ENCODE measurements at regions not wholly inside any gene's neighbourhood (a gene's known extent, or its start where the extent isn't known, plus 50 kb on each side); places are given as distances from the start of the nearest gene placed in this dataset.
"Not testable (repeated sequence)": the region's sequence is repeated elsewhere in the genome, so short reads cannot be mapped to it uniquely, and the experiment has no call there.

- Histone ChIP-seq H3K4me3 (replicated peaks in 1 of 3) (no peak overlapping the region), H3K27me3 (no peaks in the 10 kb centered on the region), H3K36me3 (no peaks in the 10 kb centered on the region), H3K27ac (no peak overlapping the region), H3K4me1 (no peaks in the 10 kb centered on the region), H3K9me3 (no peaks in the 10 kb centered on the region)
- DNase-seq, result no peak
- intact Hi-C loops (cut with DNase I), result no loop called here
- TF ChIP-seq CTCF (IDR thresholded peaks at IDR 0.05), result no peak
- no peak for TF ChIP-seq POLR2A (IDR thresholded peaks at IDR 0.05)
Observed at GRCh38 chr4:49217492-49217891, 231.4 kb downstream of the CWH43 start.

GRCh38 chr4:49218094-49218493, 232.0 kb downstream of the CWH43 start:
- DNase-seq; H3K9me3 ChIP-seq; H3K4me3 ChIP-seq (replicated peaks in 1 of 3); H3K36me3 ChIP-seq; H3K27me3 ChIP-seq; H3K4me1 ChIP-seq; H3K27ac ChIP-seq; intact Hi-C loops (cut with DNase I): not testable (repeated sequence)
- 72 to 73% methylated on average over 3 of the region's 3 CpGs for WGBS, 2 donors

- H3K4me1 ChIP-seq; H3K27ac ChIP-seq; H3K9me3 ChIP-seq; H3K27me3 ChIP-seq; DNase-seq; intact Hi-C loops (cut with DNase I); H3K4me3 ChIP-seq (replicated peaks in 1 of 3); H3K36me3 ChIP-seq: not testable (repeated sequence)
Observed at GRCh38 chr4:49218931-49219330, 232.9 kb downstream of the CWH43 start.

GRCh38 chr4:49219489-49220225, 233.6 kb downstream of the CWH43 start:
- H3K27ac ChIP-seq; H3K9me3 ChIP-seq; H3K4me3 ChIP-seq (replicated peaks in 1 of 3); H3K4me1 ChIP-seq; DNase-seq; intact Hi-C loops (cut with DNase I); H3K36me3 ChIP-seq; H3K27me3 ChIP-seq: not testable (repeated sequence)
- 33 to 43% methylated on average over 4 of the region's 4 CpGs for WGBS, 2 donors

GRCh38 chr4:49221209-49221608, 235.1 kb downstream of the CWH43 start:
- H3K27me3 ChIP-seq, result no peaks in the 10 kb centered on the region
- WGBS, 2 donors, result 32 to 55% methylated on average over 4 of the region's 4 CpGs
- intact Hi-C loops (cut with DNase I), result no loop called here
- no peak for DNase-seq
- no peak overlapping the region for H3K27ac ChIP-seq
- no peaks in the 10 kb centered on the region for H3K4me1 ChIP-seq
- H3K36me3 ChIP-seq, result no peaks in the 10 kb centered on the region
- no peaks in the 10 kb centered on the region for H3K9me3 ChIP-seq
- no peak for TF ChIP-seq POLR2A (IDR thresholded peaks at IDR 0.05)
- no peak for TF ChIP-seq CTCF (IDR thresholded peaks at IDR 0.05)
- H3K4me3 ChIP-seq (replicated peaks in 1 of 3), result no peak overlapping the region

- H3K27me3 ChIP-seq; H3K9me3 ChIP-seq; intact Hi-C loops (cut with DNase I); DNase-seq; H3K4me1 ChIP-seq; H3K4me3 ChIP-seq (replicated peaks in 1 of 3); H3K36me3 ChIP-seq; H3K27ac ChIP-seq: not testable (repeated sequence)
- 24 to 33% methylated on average over 1 of the region's 1 CpG for WGBS, 2 donors
Observed at GRCh38 chr4:49222810-49223209, 236.7 kb downstream of the CWH43 start.

- H3K4me3 ChIP-seq (replicated peaks in 1 of 3); H3K4me1 ChIP-seq; H3K27ac ChIP-seq; DNase-seq; H3K36me3 ChIP-seq; H3K9me3 ChIP-seq; H3K27me3 ChIP-seq; intact Hi-C loops (cut with DNase I): not testable (repeated sequence)
- 64 to 76% methylated on average over 5 to 6 of the region's 6 CpGs for WGBS, 2 donors
Observed at GRCh38 chr4:49226216-49226866, 240.3 kb downstream of the CWH43 start.

GRCh38 chr4:49227941-49228340, 241.9 kb downstream of the CWH43 start:
- H3K4me3 ChIP-seq (replicated peaks in 1 of 3); H3K36me3 ChIP-seq; H3K9me3 ChIP-seq; DNase-seq; H3K27me3 ChIP-seq; H3K27ac ChIP-seq; intact Hi-C loops (cut with DNase I); H3K4me1 ChIP-seq: not testable (repeated sequence)
- WGBS, 2 donors, result 93 to 100% methylated on average over 1 of the region's 1 CpG

- 44 to 57% methylated on average over 1 of the region's 1 CpG for WGBS, 2 donors
Observed at GRCh38 chr4:49229243-49229642, 243.2 kb downstream of the CWH43 start.

GRCh38 chr4:49229713-49230112, 243.6 kb downstream of the CWH43 start:
- WGBS, 2 donors, result 58 to 59% methylated on average over 6 of the region's 6 CpGs
- H3K27ac ChIP-seq; H3K9me3 ChIP-seq; H3K36me3 ChIP-seq; H3K4me1 ChIP-seq; intact Hi-C loops (cut with DNase I); DNase-seq; H3K4me3 ChIP-seq (replicated peaks in 1 of 3); H3K27me3 ChIP-seq: not testable (repeated sequence)

More at GRCh38 chr4:49229243-49229642, 243.2 kb downstream of the CWH43 start:
- intact Hi-C loops (cut with DNase I); H3K36me3 ChIP-seq; H3K9me3 ChIP-seq; H3K27me3 ChIP-seq; H3K4me3 ChIP-seq (replicated peaks in 1 of 3); DNase-seq; H3K27ac ChIP-seq; H3K4me1 ChIP-seq: not testable (repeated sequence)

- H3K4me3 ChIP-seq (replicated peaks in 1 of 3); H3K4me1 ChIP-seq; DNase-seq; H3K27me3 ChIP-seq; H3K36me3 ChIP-seq; H3K27ac ChIP-seq; intact Hi-C loops (cut with DNase I); H3K9me3 ChIP-seq: not testable (repeated sequence)
- 39% methylated on average over 3 of the region's 3 CpGs; no CpG with 5 or more reads in 1 of the 2 donors for WGBS, 2 donors
Observed at GRCh38 chr4:49233346-49233745, 247.3 kb downstream of the CWH43 start.

Data from thyroid gland (tissue), 4 donors.